Tibial nerve (tissue), 4 donors: ENCODE measurements at regions not wholly inside any gene's neighbourhood (a gene's known extent, or its start where the extent isn't known, plus 50 kb on each side); places are given as distances from the start of the nearest gene placed in this dataset.

ENCODE experiments used
- DNase-seq, 2 donors: peaks; one replicate each; pipeline ENCODE4 v3.0.0-alpha.2; 2019; ENCODE audit warnings: low spot score in 2 of 2
- H3K27ac ChIP-seq, 4 donors: fragments of 200-600 bp; sonication (generic) in 3 of 4; one replicate each; pipeline ENCODE4 v1.5.1; 2017 to 2019; ENCODE audit warnings: mild to moderate bottlenecking in 1 of 4
- H3K27me3 ChIP-seq, 2 donors: fragments of 200-600 bp; sonication (generic) in 1 of 2; one replicate each; pipeline versions ENCODE4 v1.5.1 to v1.6.0; 2017 to 2019
- H3K36me3 ChIP-seq, 3 donors: fragments of 200-600 bp; sonication (generic); one replicate each; pipeline ENCODE4 v1.5.1; 2018 to 2019
- H3K4me1 ChIP-seq, 4 donors: fragments of 200-600 bp; sonication (generic) in 3 of 4; one replicate each; pipeline ENCODE4 v1.5.1; 2017 to 2019
- H3K4me3 ChIP-seq, 4 donors: fragments of 200-600 bp; sonication (generic) in 3 of 4; one replicate each; pipeline ENCODE4 v1.5.1; 2017 to 2019; ENCODE audit warnings: mild to moderate bottlenecking in 1 of 4, moderate library complexity in 1 of 4
- H3K9me3 ChIP-seq, 4 donors: fragments of 200-600 bp; sonication (generic) in 3 of 4; one replicate each; pipeline ENCODE4 v1.5.1; 2017 to 2019
- CTCF ChIP-seq, 5 experiments: fragments of 200-600 bp in 3 of 5; fragments of 450-650 bp in 2 of 5; sonication (generic) in 3 of 5; IDR thresholded peaks; one replicate each; pipeline ENCODE4 v1.5.1; 2016 to 2019; ENCODE audit warnings: antibody characterized with exemption in 5 of 5, mild to moderate bottlenecking in 3 of 5, moderate library complexity in 2 of 5
- EP300 ChIP-seq, 2 donors: sonication (generic); formaldehyde crosslinking; IDR thresholded peaks; one replicate each; pipeline ENCODE4 v1.6.1; 2017; ENCODE audit warnings: antibody characterized with exemption in 2 of 2, mild to moderate bottlenecking in 1 of 2
- POLR2A ChIP-seq, 2 donors: fragments of 450-650 bp; IDR thresholded peaks; one replicate each; pipeline ENCODE4 v1.6.1; 2017; ENCODE audit warnings: antibody characterized with exemption in 2 of 2, mild to moderate bottlenecking in 2 of 2, moderate library complexity in 2 of 2
- WGBS, 2 donors: methylation state at CpG; one replicate each; pipeline ENCODE4 v1.1.5; 2018; 5-methylcytosine and 5-hydroxymethylcytosine counted together

- Histone ChIP-seq H3K9me3 (peaks cover 0 to 5% (median 0%) of the 10 kb centered on the region in 4 donors), H3K4me3 (no peak overlapping the region), H3K36me3 (no peaks in the 10 kb centered on the region), H3K27ac (no peak overlapping the region), H3K27me3 (no peaks in the 10 kb centered on the region), H3K4me1 (peaks cover 0 to under 1% (median 0%) of the 10 kb centered on the region in 4 donors)
- DNase-seq: no peak
- TF ChIP-seq CTCF (IDR thresholded peaks at IDR 0.05) (no peak), EP300 (IDR thresholded peaks at IDR 0.05) (no peak), POLR2A (IDR thresholded peaks at IDR 0.05) (no peak)
- WGBS, 2 donors: 88% methylated on average over 3 of the region's 3 CpGs
Observed at GRCh38 chr20:48301189-48301588, 515.9 kb upstream of the SULF2 start.

GRCh38 chr20:48300529-48300928, 515.2 kb upstream of the SULF2 start:
- no peak for TF ChIP-seq CTCF (IDR thresholded peaks at IDR 0.05)
- TF ChIP-seq EP300 (IDR thresholded peaks at IDR 0.05): no peak
- no peak for TF ChIP-seq POLR2A (IDR thresholded peaks at IDR 0.05)
- WGBS, 2 donors: 90 to 100% methylated on average over 1 of the region's 1 CpG
- Histone ChIP-seq H3K9me3 (peaks cover 0 to 5% (median 0%) of the 10 kb centered on the region in 4 donors), H3K27me3 (no peaks in the 10 kb centered on the region), H3K27ac (no peak overlapping the region), H3K4me1 (peaks cover 0 to 7% (median 0%) of the 10 kb centered on the region in 4 donors), H3K4me3 (no peak overlapping the region), H3K36me3 (no peaks in the 10 kb centered on the region)
- DNase-seq: no peak

GRCh38 chr20:48298851-48299484, 513.7 kb upstream of the SULF2 start:
- DNase-seq: no peak
- H3K27ac ChIP-seq: no peak overlapping the region
- H3K9me3 ChIP-seq: peaks cover 0 to 5% (median 0%) of the 10 kb centered on the region in 4 donors
- no peaks in the 10 kb centered on the region for H3K36me3 ChIP-seq
- peaks cover 0 to 18% (median 3%) of the 10 kb centered on the region in 4 donors for H3K4me1 ChIP-seq
- WGBS, 2 donors: 57 to 61% methylated on average over 7 of the region's 7 CpGs
- no peak overlapping the region for H3K4me3 ChIP-seq
- H3K27me3 ChIP-seq: no peaks in the 10 kb centered on the region
- TF ChIP-seq CTCF (IDR thresholded peaks at IDR 0.05) (no peak), POLR2A (IDR thresholded peaks at IDR 0.05) (no peak), EP300 (IDR thresholded peaks at IDR 0.05) (no peak)

- TF ChIP-seq CTCF (IDR thresholded peaks at IDR 0.05) (no peak), POLR2A (IDR thresholded peaks at IDR 0.05) (no peak), EP300 (IDR thresholded peaks at IDR 0.05) (no peak)
Observed at GRCh38 chr20:48298433-48298832, 513.2 kb upstream of the SULF2 start.

DNA sequence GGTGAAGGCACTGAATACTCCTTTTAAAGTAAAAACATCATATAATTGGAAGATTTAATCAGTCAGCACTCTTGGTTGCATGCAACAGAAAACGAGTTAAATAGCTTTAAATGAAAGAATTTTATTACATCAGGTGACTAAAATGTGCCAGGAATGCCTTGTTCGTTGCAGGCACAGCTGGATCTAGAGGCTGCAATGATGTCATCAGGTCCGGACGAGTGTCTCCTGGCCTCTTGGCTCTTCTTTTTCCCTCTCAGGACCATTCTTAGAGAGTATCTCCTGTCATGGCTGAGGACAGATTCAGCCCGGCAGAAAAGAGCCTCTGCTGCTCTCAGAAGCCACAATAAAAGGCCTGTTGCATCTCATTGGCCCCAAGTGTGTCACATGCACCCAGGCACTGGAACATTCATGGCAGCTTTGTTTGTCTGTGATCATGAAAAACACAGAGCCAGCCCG, 510.7 kb upstream of the SULF2 start:
- no peak for DNase-seq
- Histone ChIP-seq H3K4me1 (peaks cover 0 to 18% (median 3%) of the 10 kb centered on the region in 4 donors), H3K36me3 (no peaks in the 10 kb centered on the region), H3K27ac (no peak overlapping the region), H3K4me3 (no peak overlapping the region), H3K27me3 (no peaks in the 10 kb centered on the region), H3K9me3 (peaks cover 0 to 5% (median 0%) of the 10 kb centered on the region in 4 donors)
- WGBS, 2 donors: 35 to 44% methylated on average over 6 of the region's 6 CpGs
- TF ChIP-seq POLR2A (IDR thresholded peaks at IDR 0.05): no peak
- no peak for TF ChIP-seq EP300 (IDR thresholded peaks at IDR 0.05)
- TF ChIP-seq CTCF (IDR thresholded peaks at IDR 0.05): no peak

More at GRCh38 chr20:48298433-48298832, 513.2 kb upstream of the SULF2 start:
- Histone ChIP-seq H3K27me3 (no peaks in the 10 kb centered on the region), H3K36me3 (no peaks in the 10 kb centered on the region), H3K4me1 (peaks cover 0 to 18% (median 3%) of the 10 kb centered on the region in 4 donors), H3K4me3 (no peak overlapping the region), H3K27ac (no peak overlapping the region), H3K9me3 (peaks cover 0 to 5% (median 0%) of the 10 kb centered on the region in 4 donors)
- DNase-seq: no peak
